Spinal cord (tissue), 9 donors: ENCODE measurements at regions not wholly inside any gene's neighbourhood (a gene's known extent, or its start where the extent isn't known, plus 50 kb on each side); places are given as distances from the start of the nearest gene placed in this dataset.
"Not testable (repeated sequence)": the region's sequence is repeated elsewhere in the genome, so short reads cannot be mapped to it uniquely, and the experiment has no call there.

Experiments used
- DNase-seq, 6 donors: peaks; one replicate each; pipeline versions ENCODE4 v3.0.0 to v3.0.0-alpha.2; 2013 to 2015; ENCODE audit warnings: low spot score in 6 of 6, low read depth in 4 of 6
- H3K27ac ChIP-seq: one replicate; pipeline ENCODE4 v1.5.1; 2013; ENCODE audit warnings: low read depth, low read length, control low read depth
- H3K27me3 ChIP-seq: one replicate; pipeline ENCODE4 v1.6.1; 2013; ENCODE audit warnings: low read length; ENCODE audit not compliant: control insufficient read depth, insufficient read depth
- H3K36me3 ChIP-seq: one replicate; pipeline ENCODE4 v1.6.1; 2013; ENCODE audit warnings: low read length; ENCODE audit not compliant: control insufficient read depth, insufficient read depth
- H3K4me1 ChIP-seq: one replicate; pipeline ENCODE4 v1.6.1; 2013; ENCODE audit warnings: low read length; ENCODE audit not compliant: control insufficient read depth, insufficient read depth
- H3K4me3 ChIP-seq: one replicate; pipeline ENCODE4 v1.5.1; 2013; ENCODE audit warnings: low read depth, low read length, control low read depth
- H3K9me3 ChIP-seq: one replicate; pipeline ENCODE4 v1.6.1; 2013; ENCODE audit warnings: low read length; ENCODE audit not compliant: control insufficient read depth, insufficient read depth
- WGBS: methylation state at CpG from one replicate; pipeline ENCODE4 v1.1.5; 2013; ENCODE audit warnings: missing lambda C conversion rate; ENCODE audit not compliant: insufficient coverage; 5-methylcytosine and 5-hydroxymethylcytosine counted together
- donor health status: healthy.

DNA sequence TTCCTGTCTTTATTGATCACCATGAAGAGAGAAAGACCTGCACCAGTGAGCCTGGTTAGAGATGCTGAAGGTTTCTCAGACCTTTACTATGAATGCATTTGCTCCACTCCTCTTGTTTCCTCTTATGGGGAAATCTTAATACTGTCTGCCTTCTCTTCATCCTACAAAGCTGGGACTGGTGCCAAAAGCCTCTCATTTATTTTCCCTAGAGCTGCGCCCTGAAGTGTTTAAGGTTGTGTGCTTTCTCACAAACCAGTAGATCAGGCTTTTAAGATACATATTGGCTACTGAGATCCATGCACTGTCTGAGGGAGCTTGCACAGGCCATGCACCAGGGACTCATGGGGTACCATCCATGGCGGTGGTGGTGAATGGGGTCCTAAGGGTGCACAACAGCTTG is 286.1 kb upstream of the PMFBP1 start:
- H3K27ac ChIP-seq: no peak overlapping the region
- 100% methylated on average over 1 of the region's 2 CpGs for WGBS
- no peak overlapping the region for H3K4me3 ChIP-seq
- peaks cover 3% of the 10 kb centered on the region for H3K9me3 ChIP-seq
- H3K4me1 ChIP-seq: no peaks in the 10 kb centered on the region
- no peak for DNase-seq
- H3K27me3 ChIP-seq: no peaks in the 10 kb centered on the region
- no peaks in the 10 kb centered on the region for H3K36me3 ChIP-seq

DNA sequence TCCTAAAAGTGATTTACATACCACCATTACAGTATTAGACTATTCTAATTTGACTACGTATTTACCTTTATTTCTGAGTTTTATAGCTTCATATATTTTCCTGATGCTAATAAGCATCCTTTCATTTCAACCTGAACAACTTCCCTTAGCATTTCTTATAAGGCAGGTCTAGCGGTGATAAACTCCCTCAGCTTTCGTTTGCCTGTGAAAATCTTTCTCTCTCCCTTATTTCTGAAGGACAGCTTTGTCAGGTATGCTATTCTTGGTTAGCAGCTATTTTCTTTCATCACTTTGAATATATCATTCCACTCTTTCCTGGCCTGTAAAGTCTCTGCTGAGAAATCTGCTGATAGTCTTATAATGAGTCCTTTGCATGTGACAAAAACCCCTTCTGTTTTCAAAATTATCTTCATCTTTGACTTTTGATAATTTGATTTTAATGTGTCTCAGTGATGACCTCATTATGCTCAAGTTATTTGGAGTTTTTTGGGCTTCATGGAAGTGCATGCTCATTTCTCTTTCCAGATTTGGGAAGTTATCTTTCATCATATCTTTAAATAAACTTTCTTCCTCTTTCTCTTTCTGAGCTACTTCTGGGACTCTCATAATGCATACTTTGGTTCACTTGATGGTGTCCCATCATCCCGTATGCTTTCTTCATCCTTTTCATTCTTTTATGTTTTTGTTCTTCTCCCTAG is 285.4 kb upstream of the PMFBP1 start:
- WGBS: 90% methylated on average over 2 of the region's 4 CpGs
- H3K9me3 ChIP-seq: peaks cover 5% of the 10 kb centered on the region
- H3K4me3 ChIP-seq: no peak overlapping the region
- H3K36me3 ChIP-seq: no peaks in the 10 kb centered on the region
- no peaks in the 10 kb centered on the region for H3K27me3 ChIP-seq
- DNase-seq: no peak
- no peaks in the 10 kb centered on the region for H3K4me1 ChIP-seq
- no peak overlapping the region for H3K27ac ChIP-seq

DNA sequence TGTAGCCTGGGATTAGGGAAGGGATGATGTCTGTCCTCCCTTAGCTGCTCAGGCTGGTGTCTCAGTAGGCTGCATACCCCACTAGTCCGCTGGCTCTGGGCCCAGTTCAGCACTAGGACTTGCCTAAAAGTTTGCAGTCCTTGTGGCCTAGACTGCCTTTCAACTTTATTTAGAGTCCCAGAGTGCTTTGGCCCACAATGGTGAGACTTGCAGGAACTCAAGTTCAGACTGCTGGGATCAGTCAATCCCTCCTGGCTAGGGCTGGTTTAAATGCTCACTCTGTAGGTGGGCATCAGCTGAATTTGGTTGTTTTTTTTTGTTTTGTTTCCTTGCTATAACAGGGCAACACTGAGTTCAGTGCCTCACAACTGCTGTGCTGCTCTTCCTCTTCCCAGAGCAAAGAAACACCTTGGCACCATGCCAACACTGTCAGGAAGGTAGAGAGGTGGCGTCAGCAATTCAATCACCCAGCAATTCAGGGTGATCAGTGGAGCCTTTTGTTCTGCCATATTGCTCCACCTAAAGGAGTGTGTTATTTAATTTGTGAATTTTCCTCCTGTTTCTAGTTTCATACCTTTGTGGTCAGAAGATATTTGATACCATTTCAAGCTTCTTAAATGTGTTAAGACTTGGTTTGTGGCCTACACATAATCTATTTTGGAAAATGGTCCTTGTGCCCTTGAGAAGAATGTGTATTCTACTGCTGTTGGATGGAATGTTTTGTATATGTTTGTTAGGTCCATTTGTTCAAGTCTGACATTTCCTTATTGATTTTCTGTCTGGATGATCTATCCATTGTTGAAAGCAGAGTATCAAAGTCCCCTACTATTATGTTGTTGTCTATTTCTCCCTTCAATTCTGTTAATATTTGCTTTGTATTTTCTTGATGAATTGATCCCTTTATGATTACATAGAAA is 284.0 kb upstream of the PMFBP1 start:
- Histone ChIP-seq H3K36me3 (no peaks in the 10 kb centered on the region), H3K4me1 (no peaks in the 10 kb centered on the region), H3K27ac (no peak overlapping the region), H3K9me3 (peaks cover 6% of the 10 kb centered on the region), H3K4me3 (no peak overlapping the region), H3K27me3 (no peaks in the 10 kb centered on the region)
- 100% methylated on average over 1 of the region's 2 CpGs for WGBS
- DNase-seq: no peak

DNA sequence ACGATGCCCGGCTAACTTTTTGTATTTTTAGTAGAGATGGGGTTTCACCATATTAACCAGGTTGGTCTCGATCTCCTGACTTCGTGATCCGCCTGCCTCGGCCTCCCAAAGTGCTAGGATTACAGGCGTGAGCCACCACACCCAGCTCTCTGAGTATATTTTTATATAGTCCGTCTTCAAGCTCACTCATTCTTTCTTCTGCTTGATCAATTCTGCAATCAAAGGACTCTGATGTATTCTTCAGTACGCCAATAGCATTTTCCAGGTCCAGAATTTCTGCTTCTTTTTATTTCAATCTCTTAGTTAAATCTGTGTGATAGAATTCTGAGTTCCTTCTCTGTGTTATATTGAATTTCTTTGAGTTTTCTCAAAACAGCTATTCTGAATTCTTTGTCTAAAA is 281.9 kb upstream of the PMFBP1 start:
- not testable (repeated sequence) for H3K27me3 ChIP-seq, H3K9me3 ChIP-seq, H3K4me1 ChIP-seq, H3K4me3 ChIP-seq, H3K27ac ChIP-seq, H3K36me3 ChIP-seq, DNase-seq
- 100% methylated on average over 5 of the region's 9 CpGs for WGBS

DNA sequence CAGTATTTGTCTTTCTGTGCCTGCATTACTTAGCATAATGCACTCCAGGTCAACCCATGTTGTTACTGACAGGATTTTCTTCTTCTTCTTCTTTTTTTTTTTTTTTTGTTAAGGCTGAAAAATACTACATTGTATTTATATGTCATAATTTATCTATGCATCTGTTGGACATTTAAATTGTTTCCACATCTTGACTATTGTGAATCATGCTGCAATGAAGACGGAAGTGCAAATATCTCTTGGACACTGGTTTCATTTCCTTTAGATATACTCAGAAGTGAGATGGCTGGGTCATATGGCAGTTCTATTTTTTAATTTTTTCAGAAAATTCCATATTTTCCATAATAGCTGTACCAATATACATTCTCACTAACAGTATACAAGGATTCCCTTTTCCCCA is 272.7 kb upstream of the PMFBP1 start:
- Histone ChIP-seq H3K4me1 (no peaks in the 10 kb centered on the region), H3K4me3 (no peak overlapping the region), H3K27ac (no peak overlapping the region), H3K9me3 (peaks cover 5% of the 10 kb centered on the region), H3K27me3 (no peaks in the 10 kb centered on the region), H3K36me3 (no peaks in the 10 kb centered on the region)
- DNase-seq: no peak
- no CpG with 5 or more reads among the region's 1 CpG for WGBS

- no peak overlapping the region for H3K4me3 ChIP-seq
- WGBS: no CpG with 5 or more reads among the region's 1 CpG
- no peaks in the 10 kb centered on the region for H3K27me3 ChIP-seq
- no peaks in the 10 kb centered on the region for H3K4me1 ChIP-seq
- no peak for DNase-seq
- H3K36me3 ChIP-seq: no peaks in the 10 kb centered on the region
- H3K27ac ChIP-seq: no peak overlapping the region
- H3K9me3 ChIP-seq: peaks cover 5% of the 10 kb centered on the region
Measured at GRCh38 chr16:72443809-72444208, 271.9 kb upstream of the PMFBP1 start.

DNA sequence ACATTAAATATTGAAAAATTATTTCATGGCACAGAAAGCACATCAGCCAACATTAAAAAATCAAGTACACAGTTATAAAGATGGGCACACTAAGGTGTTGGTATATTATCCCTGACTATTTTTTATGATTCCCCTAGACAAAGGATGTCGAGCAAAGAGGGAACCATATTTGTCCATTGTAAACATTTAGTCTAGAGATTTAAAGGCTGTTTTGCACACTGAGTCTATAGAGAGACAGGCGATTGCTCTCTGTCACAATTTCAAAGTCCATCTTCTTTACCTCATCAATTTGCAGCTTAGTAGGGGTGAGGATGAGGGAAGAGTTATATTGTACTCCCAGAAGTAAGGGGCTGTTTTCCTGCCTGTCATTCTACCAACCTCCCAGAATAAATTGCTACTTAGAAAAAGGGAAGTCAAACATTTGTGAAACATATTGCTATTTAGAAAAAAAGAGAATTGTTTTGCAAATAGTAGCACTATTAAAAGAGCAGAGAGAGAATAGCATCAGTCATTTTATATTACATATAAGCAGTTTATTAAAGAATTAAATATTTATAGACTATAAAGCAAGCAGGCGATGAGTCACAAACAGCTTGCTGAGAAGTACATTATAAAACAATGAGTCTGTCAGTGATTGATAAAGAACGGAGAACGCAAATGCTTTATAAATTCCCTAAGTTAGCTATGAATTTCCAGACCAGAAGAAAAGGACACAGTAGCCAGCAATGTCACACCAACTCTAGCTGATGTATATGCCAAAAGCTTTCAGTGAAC is 270.6 kb upstream of the PMFBP1 start:
- no peak overlapping the region for H3K27ac ChIP-seq
- no peaks in the 10 kb centered on the region for H3K4me1 ChIP-seq
- peaks cover 5% of the 10 kb centered on the region for H3K9me3 ChIP-seq
- no peaks in the 10 kb centered on the region for H3K36me3 ChIP-seq
- peak in 1 of 6 donors; percentile 9 for DNase-seq
- WGBS: 50% methylated on average over 2 of the region's 5 CpGs
- no peak overlapping the region for H3K4me3 ChIP-seq
- no peaks in the 10 kb centered on the region for H3K27me3 ChIP-seq

GRCh38 chr16:72437891-72438290 is 265.9 kb upstream of the PMFBP1 start:
- no peaks in the 10 kb centered on the region for H3K36me3 ChIP-seq
- peaks cover 15% of the 10 kb centered on the region for H3K9me3 ChIP-seq
- no peak overlapping the region for H3K4me3 ChIP-seq
- no peak for DNase-seq
- H3K27me3 ChIP-seq: no peaks in the 10 kb centered on the region
- H3K27ac ChIP-seq: no peak overlapping the region
- H3K4me1 ChIP-seq: no peaks in the 10 kb centered on the region

DNA sequence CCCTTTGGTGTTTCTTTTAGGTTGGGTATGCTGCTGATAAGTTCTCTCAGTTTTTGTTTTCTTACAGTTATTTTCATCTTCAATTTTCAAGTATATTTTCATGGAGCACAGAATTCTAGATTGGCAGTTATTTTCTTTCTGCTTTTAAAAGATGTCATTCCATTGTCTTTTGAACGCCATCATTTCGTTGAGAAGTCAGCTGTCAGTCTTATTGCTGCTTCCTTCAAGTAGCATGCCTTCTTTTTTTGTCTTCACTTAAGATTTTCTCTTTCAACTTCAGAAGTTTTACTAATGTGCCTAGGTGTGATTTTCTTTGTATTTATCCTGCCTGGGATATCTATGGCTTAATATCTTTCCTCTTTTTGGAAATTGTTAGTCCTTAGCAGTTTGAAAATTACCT is 262.2 kb upstream of the PMFBP1 start:
- Histone ChIP-seq H3K4me3 (no peak overlapping the region), H3K27me3 (no peaks in the 10 kb centered on the region), H3K27ac (no peak overlapping the region), H3K9me3 (peaks cover 14% of the 10 kb centered on the region), H3K4me1 (peaks cover 3% of the 10 kb centered on the region), H3K36me3 (no peaks in the 10 kb centered on the region)
- DNase-seq: peak in 2 of 6 donors; percentile 41 to 43
- WGBS: no CpG with 5 or more reads among the region's 2 CpGs
